IPS-18a (cell line): ENCODE measurements at regions not wholly inside any gene's neighbourhood (a gene's known extent, or its start where the extent isn't known, plus 50 kb on each side); places are given as distances from the start of the nearest gene placed in this dataset.

Experiments
- H3K27ac ChIP-seq: one replicate; pipeline ENCODE4 v1.5.1; 2013; ENCODE audit warnings: low read length
- H3K27me3 ChIP-seq: one replicate; pipeline ENCODE4 v1.6.1; 2013; ENCODE audit warnings: mild to moderate bottlenecking, low read length; ENCODE audit not compliant: control insufficient read depth, insufficient read depth
- H3K36me3 ChIP-seq: one replicate; pipeline ENCODE4 v1.6.1; 2013; ENCODE audit warnings: low read depth, low read length; ENCODE audit not compliant: control insufficient read depth
- H3K4me1 ChIP-seq: one replicate; pipeline ENCODE4 v1.6.1; 2013; ENCODE audit warnings: low read depth, low read length; ENCODE audit not compliant: control insufficient read depth
- H3K4me3 ChIP-seq: one replicate; pipeline ENCODE4 v1.5.1; 2013; ENCODE audit warnings: low read length
- H3K9ac ChIP-seq: one replicate; pipeline ENCODE4 v1.6.1; 2013; ENCODE audit warnings: mild to moderate bottlenecking, low read length, moderate library complexity
- H3K9me3 ChIP-seq: one replicate; pipeline ENCODE4 v1.6.1; 2013; ENCODE audit warnings: low read depth, low read length; ENCODE audit not compliant: control insufficient read depth

- no peaks in the 10 kb centered on the region for H3K36me3 ChIP-seq
- no peaks in the 10 kb centered on the region for H3K4me1 ChIP-seq
- no peak overlapping the region for H3K4me3 ChIP-seq
- no peak overlapping the region for H3K27ac ChIP-seq
- H3K9ac ChIP-seq: no peak overlapping the region
- no peaks in the 10 kb centered on the region for H3K27me3 ChIP-seq
- no peaks in the 10 kb centered on the region for H3K9me3 ChIP-seq
Measured at GRCh38 chr4:126735294-126736132, 897.2 kb upstream of the INTU start.

- Histone ChIP-seq H3K27me3 (no peaks in the 10 kb centered on the region), H3K9me3 (no peaks in the 10 kb centered on the region), H3K4me1 (no peaks in the 10 kb centered on the region), H3K36me3 (no peaks in the 10 kb centered on the region), H3K9ac (no peak overlapping the region), H3K27ac (no peak overlapping the region), H3K4me3 (no peak overlapping the region)
Measured at GRCh38 chr4:126736133-126736518, 896.6 kb upstream of the INTU start.

GRCh38 chr4:126737899-126738526 lies 894.7 kb upstream of the INTU start:
- no peaks in the 10 kb centered on the region for H3K4me1 ChIP-seq
- no peak overlapping the region for H3K27ac ChIP-seq
- no peak overlapping the region for H3K9ac ChIP-seq
- no peaks in the 10 kb centered on the region for H3K36me3 ChIP-seq
- no peaks in the 10 kb centered on the region for H3K9me3 ChIP-seq
- H3K27me3 ChIP-seq: no peaks in the 10 kb centered on the region
- no peak overlapping the region for H3K4me3 ChIP-seq

- no peak overlapping the region for H3K27ac ChIP-seq
- no peak overlapping the region for H3K4me3 ChIP-seq
- H3K36me3 ChIP-seq: no peaks in the 10 kb centered on the region
- H3K4me1 ChIP-seq: no peaks in the 10 kb centered on the region
- no peaks in the 10 kb centered on the region for H3K9me3 ChIP-seq
- H3K9ac ChIP-seq: no peak overlapping the region
- no peaks in the 10 kb centered on the region for H3K27me3 ChIP-seq
Measured at GRCh38 chr4:126738527-126738923, 894.2 kb upstream of the INTU start.

GRCh38 chr4:126738926-126739325 lies 893.8 kb upstream of the INTU start:
- Histone ChIP-seq H3K9ac (no peak overlapping the region), H3K9me3 (no peaks in the 10 kb centered on the region), H3K4me1 (no peaks in the 10 kb centered on the region), H3K4me3 (no peak overlapping the region), H3K27ac (no peak overlapping the region), H3K36me3 (no peaks in the 10 kb centered on the region), H3K27me3 (no peaks in the 10 kb centered on the region)

- no peaks in the 10 kb centered on the region for H3K27me3 ChIP-seq
- H3K4me3 ChIP-seq: no peak overlapping the region
- no peak overlapping the region for H3K9ac ChIP-seq
- no peaks in the 10 kb centered on the region for H3K9me3 ChIP-seq
- H3K27ac ChIP-seq: no peak overlapping the region
- H3K4me1 ChIP-seq: no peaks in the 10 kb centered on the region
- no peaks in the 10 kb centered on the region for H3K36me3 ChIP-seq
Measured at GRCh38 chr4:126740687-126741086, 892.1 kb upstream of the INTU start.

- Histone ChIP-seq H3K9ac (no peak overlapping the region), H3K9me3 (no peaks in the 10 kb centered on the region), H3K36me3 (no peaks in the 10 kb centered on the region), H3K27ac (no peak overlapping the region), H3K4me1 (no peaks in the 10 kb centered on the region), H3K27me3 (no peaks in the 10 kb centered on the region), H3K4me3 (no peak overlapping the region)
Measured at GRCh38 chr4:126742048-126742447, 890.7 kb upstream of the INTU start.

GRCh38 chr4:126742885-126743284 lies 889.9 kb upstream of the INTU start:
- H3K4me1 ChIP-seq: no peaks in the 10 kb centered on the region
- no peak overlapping the region for H3K9ac ChIP-seq
- H3K27ac ChIP-seq: no peak overlapping the region
- H3K27me3 ChIP-seq: no peaks in the 10 kb centered on the region
- no peaks in the 10 kb centered on the region for H3K9me3 ChIP-seq
- no peak overlapping the region for H3K4me3 ChIP-seq
- H3K36me3 ChIP-seq: no peaks in the 10 kb centered on the region

GRCh38 chr4:126748736-126749135 lies 884.0 kb upstream of the INTU start:
- Histone ChIP-seq H3K27me3 (no peaks in the 10 kb centered on the region), H3K4me3 (no peak overlapping the region)

GRCh38 chr4:126750723-126751122 lies 882.0 kb upstream of the INTU start:
- no peaks in the 10 kb centered on the region for H3K27me3 ChIP-seq
- H3K27ac ChIP-seq: no peak overlapping the region
- no peaks in the 10 kb centered on the region for H3K36me3 ChIP-seq
- no peaks in the 10 kb centered on the region for H3K4me1 ChIP-seq
- H3K9ac ChIP-seq: no peak overlapping the region
- no peaks in the 10 kb centered on the region for H3K9me3 ChIP-seq
- no peak overlapping the region for H3K4me3 ChIP-seq

More at GRCh38 chr4:126748736-126749135, 884.0 kb upstream of the INTU start:
- Histone ChIP-seq H3K9ac (no peak overlapping the region), H3K9me3 (no peaks in the 10 kb centered on the region), H3K36me3 (no peaks in the 10 kb centered on the region), H3K4me1 (no peaks in the 10 kb centered on the region), H3K27ac (no peak overlapping the region)

GRCh38 chr4:126752126-126752525 lies 880.6 kb upstream of the INTU start:
- Histone ChIP-seq H3K4me3 (no peak overlapping the region), H3K9ac (no peak overlapping the region), H3K9me3 (no peaks in the 10 kb centered on the region), H3K27me3 (no peaks in the 10 kb centered on the region), H3K4me1 (no peaks in the 10 kb centered on the region), H3K36me3 (no peaks in the 10 kb centered on the region), H3K27ac (no peak overlapping the region)

- no peaks in the 10 kb centered on the region for H3K9me3 ChIP-seq
Measured at GRCh38 chr4:126752702-126753101, 880.1 kb upstream of the INTU start.

More at GRCh38 chr4:126752702-126753101, 880.1 kb upstream of the INTU start:
- H3K27me3 ChIP-seq: no peaks in the 10 kb centered on the region
- no peak overlapping the region for H3K27ac ChIP-seq
- no peak overlapping the region for H3K4me3 ChIP-seq
- H3K9ac ChIP-seq: no peak overlapping the region
- H3K36me3 ChIP-seq: no peaks in the 10 kb centered on the region
- H3K4me1 ChIP-seq: no peaks in the 10 kb centered on the region
